NCI-H2227 (cell line): ENCODE measurements at regions not wholly inside any gene's neighbourhood (a gene's known extent, or its start where the extent isn't known, plus 50 kb on each side); places are given as distances from the start of the nearest gene placed in this dataset.

Experiments used
- DNase-seq: peaks from one replicate; lab custom pipeline; 2025; ENCODE audit not compliant: unreplicated experiment; lab: John Stamatoyannopoulos, UW

DNA sequence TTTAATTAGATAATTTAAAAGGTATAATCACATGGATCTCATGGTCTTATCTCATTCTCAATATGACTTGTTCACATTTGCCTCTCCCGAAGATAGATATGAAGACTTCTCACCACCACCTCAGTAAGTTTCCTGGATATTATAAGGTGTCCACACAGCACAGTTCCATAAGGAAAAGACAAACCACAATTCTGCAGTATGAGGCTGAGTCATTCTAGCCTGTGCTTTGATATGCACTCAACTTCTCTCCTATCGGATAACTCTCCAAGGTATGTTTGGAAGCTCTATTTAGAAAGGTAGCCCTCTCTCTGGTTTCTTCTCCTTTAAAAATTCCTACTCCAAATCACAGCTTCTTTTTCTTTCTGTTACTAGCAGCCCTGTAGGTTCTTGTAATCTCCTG is 612.8 kb downstream of the ZPLD1 start:
- DNase-seq, result no peak

DNA sequence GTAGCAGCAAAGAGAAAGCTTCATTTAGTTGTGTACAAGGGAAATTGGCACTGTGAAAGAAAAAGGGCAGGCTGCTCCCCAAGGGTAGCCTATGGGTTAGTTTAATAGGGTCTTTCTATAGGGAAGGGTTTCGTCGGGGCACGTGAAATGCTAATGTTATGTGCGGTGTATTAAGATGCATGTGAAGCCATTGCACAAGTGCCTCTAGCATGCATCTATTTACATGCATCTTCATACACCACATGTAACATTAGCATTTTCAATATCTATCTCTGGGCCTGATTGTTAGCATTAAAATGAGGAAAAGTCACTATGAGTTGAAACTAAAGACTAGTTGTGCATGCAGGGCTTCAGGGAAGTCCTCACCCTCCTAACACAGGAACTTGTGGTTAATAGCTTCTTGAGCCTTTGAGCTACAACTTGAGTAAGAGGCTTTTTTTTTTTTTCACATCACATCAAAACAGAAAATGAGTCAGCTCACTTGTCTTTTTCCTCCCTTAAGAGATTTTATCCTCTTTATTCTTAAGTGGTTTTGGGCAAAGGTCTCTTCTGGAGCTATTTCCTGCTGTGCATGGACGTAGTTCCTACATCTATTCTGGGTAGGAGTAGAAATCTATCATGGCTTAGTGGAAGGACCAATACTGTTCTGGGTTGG is 613.4 kb downstream of the ZPLD1 start:
- peak; percentile 9 for DNase-seq

DNA sequence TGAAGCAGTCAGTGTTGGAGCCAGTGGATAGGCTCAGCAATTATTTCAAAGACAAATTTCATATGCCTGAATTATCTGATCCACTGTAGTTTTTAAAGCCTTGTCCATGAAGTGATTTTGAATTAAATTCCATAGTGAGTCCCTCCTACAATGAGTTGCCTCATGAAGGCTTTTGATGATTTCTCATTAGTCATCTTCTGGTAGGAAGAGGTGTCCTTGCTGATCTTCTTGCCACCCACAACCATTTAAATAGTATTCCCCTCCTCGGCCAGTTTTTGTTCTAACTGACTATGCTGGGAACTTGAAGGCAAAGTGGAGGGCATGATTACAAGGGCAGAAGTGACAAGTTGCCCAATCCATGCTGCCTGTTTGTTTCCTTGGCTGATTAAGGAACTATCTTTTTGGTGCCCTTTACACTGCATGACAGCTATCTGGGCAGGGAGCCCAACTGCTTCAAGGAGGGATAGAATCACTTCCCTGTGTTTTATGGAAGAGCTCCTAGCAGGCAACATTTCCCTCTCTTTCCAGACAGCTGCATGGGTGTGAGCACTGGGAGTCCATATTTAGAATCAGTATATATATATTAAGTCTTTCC is 617.5 kb downstream of the ZPLD1 start:
- DNase-seq, result no peak

DNA sequence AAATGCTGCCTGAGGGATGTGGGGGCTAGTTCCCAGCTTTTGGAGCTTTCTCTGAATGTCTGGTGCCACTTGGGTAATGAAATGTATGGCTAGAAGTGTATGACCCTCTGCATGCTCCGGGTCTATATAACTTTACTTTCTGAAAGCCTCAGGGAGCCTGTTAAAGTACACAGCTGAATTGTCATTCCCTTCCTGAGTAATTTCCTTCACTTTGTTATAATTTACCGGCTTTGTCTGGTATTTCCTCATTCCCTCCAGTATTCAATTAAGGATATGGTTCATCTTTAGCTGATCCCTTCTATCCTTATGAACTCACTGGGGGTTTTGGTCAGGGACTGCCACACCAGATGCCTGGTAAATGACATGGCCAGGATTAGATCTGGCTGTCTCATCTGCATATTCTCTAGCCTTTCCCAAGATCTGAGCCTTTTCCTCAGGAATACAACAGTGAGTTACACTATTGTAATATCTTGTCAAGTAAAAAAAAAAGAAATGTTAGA is 620.3 kb downstream of the ZPLD1 start:
- DNase-seq, result no peak

DNA sequence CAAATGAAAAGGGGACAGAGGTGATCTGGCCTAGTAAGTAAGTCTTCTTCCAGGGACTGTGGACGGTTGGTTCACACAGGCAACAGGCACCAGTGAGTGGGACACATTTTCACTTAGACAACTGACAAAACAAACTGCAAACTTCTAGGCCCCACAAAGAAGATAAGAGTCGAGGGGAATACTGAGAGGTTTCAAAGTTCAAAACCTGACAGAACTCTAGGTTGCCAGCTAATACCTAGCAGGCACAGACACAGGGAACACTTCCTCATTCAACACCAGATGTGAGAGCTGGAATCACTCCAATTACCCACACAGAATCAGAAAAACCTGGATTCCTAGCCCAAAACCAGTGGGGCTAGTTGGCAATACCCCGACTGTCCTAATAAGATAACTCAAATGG is 621.7 kb downstream of the ZPLD1 start:
- DNase-seq, result no peak

DNA sequence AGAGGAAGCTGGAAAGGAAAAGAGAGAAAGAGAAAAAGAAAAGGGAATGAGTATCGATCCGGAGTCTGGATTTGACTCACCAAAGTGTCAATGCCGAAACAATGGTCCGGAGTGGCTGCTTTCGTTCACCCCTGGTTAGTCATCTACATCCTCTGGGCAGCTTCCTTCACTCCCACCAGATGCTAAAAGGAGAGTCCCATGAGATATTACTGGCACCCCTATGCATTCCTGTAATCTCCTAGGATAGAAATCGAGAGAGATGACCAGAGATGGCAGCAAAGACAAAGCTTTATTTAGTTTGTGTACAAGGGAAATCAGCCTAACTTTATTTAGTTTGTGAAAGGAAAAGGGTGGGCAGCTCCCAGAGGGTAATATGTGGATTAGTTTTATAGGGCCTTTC is 622.2 kb downstream of the ZPLD1 start:
- DNase-seq, result no peak

DNA sequence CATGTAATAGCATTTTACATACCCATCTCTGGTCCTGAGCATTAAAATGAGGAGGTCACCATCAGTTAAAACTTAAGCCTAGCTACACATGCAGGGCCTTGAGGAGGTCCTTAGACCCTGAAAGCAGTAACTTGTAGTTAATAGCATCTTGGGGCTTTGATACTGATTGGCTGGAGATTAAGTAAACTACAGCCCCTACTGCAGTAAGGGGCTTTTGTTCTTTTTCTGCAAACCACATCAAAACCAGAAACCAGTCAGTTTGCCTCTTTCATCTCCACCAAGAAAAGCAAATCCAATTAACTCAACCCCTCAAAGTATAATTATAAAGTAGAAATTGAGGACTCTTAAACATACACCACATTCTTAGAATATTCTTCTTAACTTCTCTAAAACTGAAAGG is 622.7 kb downstream of the ZPLD1 start:
- DNase-seq, result no peak

DNA sequence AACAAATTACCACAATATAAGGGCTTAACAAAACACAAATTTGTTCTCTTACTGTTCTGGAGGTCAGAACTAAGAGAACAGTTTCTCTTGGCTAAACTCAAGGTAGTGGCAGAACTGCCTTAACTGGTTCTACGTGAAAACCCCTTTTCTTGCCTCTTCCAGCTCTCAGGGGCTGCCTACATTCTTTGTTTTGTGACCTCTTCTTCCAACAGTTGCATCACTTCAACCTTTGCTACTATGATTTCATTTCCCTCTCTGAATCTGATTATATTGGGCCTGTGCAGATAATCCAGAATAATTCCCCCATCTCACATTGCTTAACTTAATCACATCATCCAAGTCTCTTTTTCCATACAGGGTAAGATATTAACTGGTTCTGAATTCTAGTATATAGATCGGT is 624.6 kb downstream of the ZPLD1 start:
- no peak for DNase-seq

DNA sequence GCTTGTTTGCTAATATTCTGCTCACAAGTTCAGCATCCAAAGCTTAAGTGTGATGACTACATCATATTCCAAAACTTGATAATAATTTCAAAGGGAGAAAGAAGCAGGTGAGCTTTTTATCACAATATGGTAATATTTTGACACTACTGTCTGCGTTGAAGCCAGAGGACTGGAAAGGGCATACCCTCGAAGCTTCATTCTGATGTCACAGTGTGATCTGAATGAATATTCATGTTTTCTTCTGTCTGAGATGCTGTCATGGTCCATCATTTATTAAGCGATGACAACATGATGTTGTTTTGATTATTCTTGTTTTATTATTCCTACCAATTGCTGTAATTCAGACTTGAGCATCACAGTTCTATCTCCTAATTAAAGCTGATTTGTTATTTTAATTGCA is 625.4 kb downstream of the ZPLD1 start:
- DNase-seq, result no peak

DNA sequence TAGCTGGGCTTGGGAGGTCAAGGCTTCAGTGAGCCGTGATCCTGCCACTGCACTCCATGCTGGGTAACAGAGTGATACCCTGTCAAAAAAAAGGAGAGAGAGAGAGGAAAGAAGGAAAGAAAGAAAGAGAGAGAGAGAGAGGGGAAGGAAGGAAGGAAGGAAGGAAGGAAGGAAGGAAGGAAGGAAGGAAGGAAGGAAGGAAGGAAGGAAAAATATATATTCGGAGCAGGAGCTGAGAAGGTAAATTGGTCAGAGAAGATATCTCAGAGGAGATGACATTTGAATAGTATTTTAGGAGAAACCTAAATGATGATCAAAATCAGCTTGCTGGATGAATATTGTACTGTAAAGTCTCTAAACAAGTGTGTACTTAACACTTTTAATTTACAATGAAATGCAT is 633.1 kb downstream of the ZPLD1 start:
- DNase-seq, result no peak

DNA sequence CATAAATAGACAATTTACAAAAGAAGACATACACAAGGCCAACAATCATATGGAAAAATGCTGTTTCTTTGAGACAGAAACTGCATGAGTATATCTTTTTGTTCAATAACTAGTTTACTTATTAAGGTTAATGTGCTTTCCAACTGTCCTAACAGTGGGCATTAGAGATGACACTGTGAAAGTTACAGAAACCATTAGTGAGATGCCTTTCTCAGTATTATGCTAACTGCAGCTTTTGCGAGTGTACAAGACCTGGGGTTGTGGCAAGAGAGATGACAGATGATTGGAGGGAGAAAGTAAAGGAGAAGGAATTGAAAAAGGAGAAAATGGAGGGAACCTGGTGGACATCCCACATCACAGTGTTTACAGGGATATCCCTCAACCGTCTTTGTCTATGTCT is 640.5 kb downstream of the ZPLD1 start:
- no peak for DNase-seq

DNA sequence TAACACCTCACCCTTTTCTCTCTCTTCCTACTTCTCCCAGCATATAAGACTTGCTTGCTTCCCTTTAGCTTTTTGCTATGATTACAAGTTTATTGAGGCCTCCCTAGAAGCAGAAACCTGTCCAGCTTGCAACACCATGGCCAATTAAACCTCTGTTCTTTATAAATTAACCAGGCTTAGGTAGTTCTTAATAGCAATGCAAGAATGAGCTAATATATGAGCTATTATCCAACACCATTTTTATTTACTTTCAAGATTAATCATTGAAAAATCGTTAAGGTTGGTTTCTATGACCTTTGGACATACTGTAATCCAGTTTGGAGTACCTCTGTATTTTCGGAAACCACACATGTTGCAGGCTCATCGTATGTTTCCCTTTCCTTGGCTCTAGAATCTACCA is 643.1 kb downstream of the ZPLD1 start:
- DNase-seq, result no peak

DNA sequence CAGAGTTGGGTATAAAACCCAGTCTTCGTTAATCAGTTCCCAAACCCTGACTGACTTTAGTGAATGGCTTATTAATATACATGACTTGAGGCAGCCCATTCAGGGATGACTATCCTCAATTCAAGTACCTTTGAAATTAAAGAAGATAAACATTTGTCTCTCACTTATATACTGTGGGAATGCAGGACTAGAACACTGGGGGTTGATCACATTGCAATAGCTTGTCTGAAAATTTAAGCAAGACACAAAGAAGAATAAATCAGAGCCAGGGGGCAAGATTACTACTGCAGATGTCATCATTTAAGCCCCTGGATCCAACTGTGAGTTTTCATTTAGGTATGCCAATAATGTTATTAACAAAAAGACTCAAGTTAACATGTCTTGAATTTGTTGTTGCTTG is 647.7 kb downstream of the ZPLD1 start:
- no peak for DNase-seq

DNA sequence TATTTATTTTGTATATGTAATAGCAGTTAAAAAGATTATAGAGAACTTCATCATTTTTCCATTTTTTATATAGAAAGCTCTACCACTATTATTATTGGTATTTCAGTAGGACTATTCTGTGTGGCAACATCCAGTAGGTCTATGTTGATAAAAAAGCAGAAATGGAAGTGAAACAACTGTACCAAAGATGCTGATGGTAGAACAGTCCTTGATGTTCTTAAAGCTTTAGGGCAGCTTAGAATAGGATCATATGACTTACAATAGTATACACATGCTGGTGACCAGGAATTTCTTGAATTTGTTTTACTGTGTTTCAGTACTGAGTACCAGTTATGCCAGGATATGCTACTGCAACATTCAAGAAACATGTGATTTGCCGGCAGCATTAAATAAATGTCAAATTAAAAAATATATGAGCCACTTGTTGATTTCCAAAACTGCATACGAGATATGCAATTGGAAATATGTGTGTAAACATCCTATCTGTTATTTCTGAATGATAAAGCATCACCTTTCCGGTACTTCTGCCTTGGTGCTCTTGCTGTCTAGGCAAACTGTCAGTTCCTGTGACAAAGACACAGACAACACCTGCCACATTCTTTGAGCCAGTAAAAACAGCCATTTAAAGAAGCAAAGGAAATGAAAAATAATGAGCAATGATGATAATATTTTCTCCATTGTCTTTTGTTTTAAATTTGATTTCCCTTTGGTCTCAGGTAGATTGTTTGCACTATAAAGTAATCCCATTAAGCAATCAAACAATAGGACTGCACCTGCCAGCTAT is 649.2 kb downstream of the ZPLD1 start:
- DNase-seq, result no peak

DNA sequence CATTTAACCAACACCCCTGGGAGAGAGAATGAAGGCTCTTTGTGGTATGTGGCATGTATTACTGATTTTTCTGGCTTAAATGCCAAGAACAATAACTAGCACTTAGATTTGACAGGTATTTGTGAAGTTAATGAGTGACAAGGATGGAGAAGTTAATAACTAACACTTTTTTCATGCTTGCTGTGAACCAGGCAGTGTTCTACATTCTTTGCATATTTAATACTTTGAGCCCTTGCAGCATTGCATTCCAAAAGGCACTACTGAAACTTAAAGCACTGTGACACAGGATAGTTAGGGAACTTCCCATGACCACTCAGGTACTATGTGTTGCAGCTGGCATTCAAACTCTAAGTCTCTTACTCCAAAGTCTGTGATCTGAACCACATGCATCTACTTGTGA is 650.6 kb downstream of the ZPLD1 start:
- DNase-seq, result no peak

DNA sequence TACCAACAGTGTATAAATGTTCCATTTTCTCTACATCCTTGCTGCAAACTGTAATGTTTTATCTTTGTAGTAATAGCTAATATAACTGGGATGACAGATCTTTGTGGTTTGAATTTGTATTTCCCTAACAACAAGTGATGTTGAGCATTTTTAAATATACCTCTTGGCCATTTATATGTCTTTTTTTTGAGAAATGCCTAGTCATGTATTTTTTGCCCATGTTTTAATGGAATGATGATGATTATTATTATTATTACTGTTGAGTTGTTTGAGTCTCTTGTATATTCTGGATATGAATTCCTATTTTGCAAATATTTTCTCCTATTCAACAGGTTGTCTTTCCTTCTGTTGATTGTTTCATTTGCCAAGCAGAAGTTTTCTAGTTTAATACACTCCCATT is 654.9 kb downstream of the ZPLD1 start:
- DNase-seq, result no peak

DNA sequence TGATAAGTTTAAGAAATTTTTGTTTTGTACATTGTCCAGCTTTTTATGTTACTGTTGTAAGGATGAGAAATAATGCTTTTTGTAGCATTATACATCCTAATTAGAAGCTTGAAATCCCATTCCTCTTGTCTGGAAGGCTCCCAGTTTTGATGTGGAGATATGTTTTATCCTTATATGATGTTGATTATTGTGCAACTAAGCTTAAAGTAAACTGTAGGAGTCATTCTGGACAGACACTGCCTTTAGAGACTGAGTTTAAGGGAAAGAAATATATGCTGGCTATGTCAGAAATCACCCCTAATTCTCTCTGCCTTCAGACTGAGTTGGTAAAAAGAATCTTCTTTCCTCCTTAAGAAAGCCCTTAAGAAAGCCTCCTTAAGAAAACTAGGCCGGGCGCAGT is 670.4 kb downstream of the ZPLD1 start:
- no peak for DNase-seq

DNA sequence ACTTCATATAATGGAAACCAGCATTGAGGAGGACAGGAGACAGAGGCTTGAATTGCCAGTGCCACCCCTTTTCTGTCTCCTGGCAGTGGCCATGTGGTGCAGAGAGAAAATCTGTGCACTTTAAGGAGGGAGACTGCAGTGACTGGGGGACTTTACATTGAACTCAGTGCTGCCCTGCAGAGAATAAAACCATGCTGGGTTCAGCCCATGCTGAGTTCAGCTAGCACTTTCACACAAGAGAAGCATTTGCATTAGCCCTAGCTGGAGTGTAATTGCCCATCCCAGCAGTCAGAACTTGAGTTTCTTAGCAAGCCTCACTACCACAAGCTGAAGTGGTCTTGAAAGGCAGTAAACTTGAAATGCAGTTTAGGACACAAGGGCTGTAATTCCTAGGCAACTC is 677.5 kb downstream of the ZPLD1 start:
- no peak for DNase-seq

DNA sequence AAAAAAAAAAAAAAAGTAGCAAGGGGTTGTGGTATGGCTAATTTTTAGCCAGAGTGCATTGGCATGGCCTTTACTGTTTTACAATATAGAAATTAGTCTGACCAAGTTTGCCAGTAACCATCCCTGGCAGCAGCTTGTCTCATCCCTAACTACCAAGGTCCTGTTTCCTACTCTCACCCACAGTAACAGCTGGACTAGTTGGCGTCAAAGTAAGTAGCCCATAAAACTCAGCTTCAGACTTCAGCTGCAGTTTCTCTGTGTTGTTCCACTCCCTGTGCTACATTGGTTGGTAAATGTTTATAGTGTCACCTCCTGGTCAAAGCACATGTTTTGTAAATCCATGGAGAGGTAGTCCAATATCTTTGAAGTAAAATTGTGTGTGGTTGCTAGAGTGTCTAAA is 691.3 kb downstream of the ZPLD1 start:
- DNase-seq, result no peak

DNA sequence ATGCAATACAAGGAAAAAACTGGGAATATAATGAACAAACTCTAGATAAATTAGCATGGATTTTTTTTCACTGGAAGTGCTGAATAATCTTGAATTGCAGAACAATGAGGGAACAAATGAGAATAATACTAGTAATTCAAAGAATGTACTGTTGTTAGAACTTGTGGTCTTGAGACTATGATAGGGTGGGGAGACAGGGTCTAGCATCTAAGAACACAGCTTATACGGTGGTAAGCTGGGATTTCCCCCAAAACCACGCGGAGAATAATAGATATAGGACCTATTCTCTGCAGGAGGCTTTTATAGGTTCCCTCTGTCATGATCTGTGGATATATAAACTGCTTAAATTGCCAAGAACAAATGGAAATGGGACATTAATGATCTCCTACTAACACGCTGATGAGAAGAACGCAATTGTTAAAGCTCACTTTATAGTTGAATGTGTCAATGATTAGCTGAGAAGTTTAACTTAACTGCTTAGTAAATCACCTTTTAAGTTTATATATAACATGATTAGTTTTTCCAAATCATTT is 692.3 kb downstream of the ZPLD1 start:
- no peak for DNase-seq

DNA sequence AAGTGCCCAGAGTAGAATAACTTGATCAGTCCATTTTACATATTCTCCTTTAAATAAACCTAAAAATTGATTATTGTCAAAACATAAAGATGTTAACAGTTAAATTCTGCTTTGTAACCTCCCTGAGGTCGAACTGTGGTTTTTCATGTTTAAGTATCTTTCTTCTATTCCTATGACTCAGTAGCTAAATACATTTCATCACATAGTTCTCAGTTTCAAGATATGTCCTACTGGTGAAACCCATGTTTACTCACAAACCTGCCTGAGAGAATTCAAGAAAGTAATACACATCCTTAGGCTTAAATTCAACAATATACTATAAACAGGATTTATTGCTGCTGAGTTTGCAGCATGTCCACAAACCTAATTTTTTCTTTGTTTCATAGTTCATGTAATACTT is 692.9 kb downstream of the ZPLD1 start:
- no peak for DNase-seq
